Gastroesophageal sphincter (tissue), 3 donors: ENCODE measurements at regions not wholly inside any gene's neighbourhood (a gene's known extent, or its start where the extent isn't known, plus 50 kb on each side); places are given as distances from the start of the nearest gene placed in this dataset.

ENCODE experiments used
- POLR2AphosphoS5 ChIP-seq: sonication (generic); formaldehyde crosslinking; IDR thresholded peaks from one replicate; pipeline ENCODE4 v1.6.1; 2017; ENCODE audit warnings: antibody characterized with exemption
- TF ChIP-seq, protein P1 (sequence below), 4 experiments: fragments of 200-600 bp in 2 of 4; fragments of 450-650 bp in 2 of 4; sonication (generic) in 1 of 4; IDR thresholded peaks; one replicate each; pipeline ENCODE4 v1.5.1; 2017 to 2019; ENCODE audit warnings: antibody characterized with exemption in 4 of 4, mild to moderate bottlenecking in 2 of 4, moderate library complexity in 2 of 4

- TF ChIP-seq POLR2AphosphoS5 = no peak
- TF ChIP-seq, protein P1, sequence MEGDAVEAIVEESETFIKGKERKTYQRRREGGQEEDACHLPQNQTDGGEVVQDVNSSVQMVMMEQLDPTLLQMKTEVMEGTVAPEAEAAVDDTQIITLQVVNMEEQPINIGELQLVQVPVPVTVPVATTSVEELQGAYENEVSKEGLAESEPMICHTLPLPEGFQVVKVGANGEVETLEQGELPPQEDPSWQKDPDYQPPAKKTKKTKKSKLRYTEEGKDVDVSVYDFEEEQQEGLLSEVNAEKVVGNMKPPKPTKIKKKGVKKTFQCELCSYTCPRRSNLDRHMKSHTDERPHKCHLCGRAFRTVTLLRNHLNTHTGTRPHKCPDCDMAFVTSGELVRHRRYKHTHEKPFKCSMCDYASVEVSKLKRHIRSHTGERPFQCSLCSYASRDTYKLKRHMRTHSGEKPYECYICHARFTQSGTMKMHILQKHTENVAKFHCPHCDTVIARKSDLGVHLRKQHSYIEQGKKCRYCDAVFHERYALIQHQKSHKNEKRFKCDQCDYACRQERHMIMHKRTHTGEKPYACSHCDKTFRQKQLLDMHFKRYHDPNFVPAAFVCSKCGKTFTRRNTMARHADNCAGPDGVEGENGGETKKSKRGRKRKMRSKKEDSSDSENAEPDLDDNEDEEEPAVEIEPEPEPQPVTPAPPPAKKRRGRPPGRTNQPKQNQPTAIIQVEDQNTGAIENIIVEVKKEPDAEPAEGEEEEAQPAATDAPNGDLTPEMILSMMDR (IDR thresholded peaks at IDR 0.05) = no peak
Observed at GRCh38 chr13:68173111-68173510, 943.0 kb upstream of the PCDH9 start.
